GM12891 (cell line): ENCODE measurements at regions not wholly inside any gene's neighbourhood (a gene's known extent, or its start where the extent isn't known, plus 50 kb on each side); places are given as distances from the start of the nearest gene placed in this dataset.

Experiments
- POLR2A ChIP-seq: IDR thresholded peaks from 2 replicates; pipeline ENCODE4 v1.6.1; 2011; ENCODE audit warnings: low read depth, low read length, control low read depth
- TAF1 ChIP-seq: IDR thresholded peaks from 2 replicates; pipeline ENCODE4 v1.6.1; 2011; ENCODE audit warnings: low read depth, low read length, control low read depth

GRCh38 chr13:112136095-112136494, 69.1 kb downstream of the SOX1 start:
- TF ChIP-seq TAF1 (no peak), POLR2A (no peak)
